GM19395 (cell line): ENCODE measurements at regions not wholly inside any gene's neighbourhood (a gene's known extent, or its start where the extent isn't known, plus 50 kb on each side); places are given as distances from the start of the nearest gene placed in this dataset.
"Not testable (repeated sequence)": the region's sequence is repeated elsewhere in the genome, so short reads cannot be mapped to it uniquely, and the experiment has no call there.

ENCODE experiments used
- ATAC-seq: cut with Tn5 transposase; IDR thresholded peaks from one replicate; pipeline ENCODE4 v1.9.1; 2021; ENCODE audit warnings: mild to moderate bottlenecking, moderate library complexity; ENCODE audit not compliant: unreplicated experiment

GRCh38 chr6:103826209-103826608, 1033.5 kb downstream of the HACE1 start:
- ATAC-seq = no peak

- ATAC-seq = no peak
Measured at GRCh38 chr6:103820148-103820547, 1039.6 kb downstream of the HACE1 start.

- ATAC-seq = no peak
Measured at GRCh38 chr6:103819509-103819908, 1040.2 kb downstream of the HACE1 start.

DNA sequence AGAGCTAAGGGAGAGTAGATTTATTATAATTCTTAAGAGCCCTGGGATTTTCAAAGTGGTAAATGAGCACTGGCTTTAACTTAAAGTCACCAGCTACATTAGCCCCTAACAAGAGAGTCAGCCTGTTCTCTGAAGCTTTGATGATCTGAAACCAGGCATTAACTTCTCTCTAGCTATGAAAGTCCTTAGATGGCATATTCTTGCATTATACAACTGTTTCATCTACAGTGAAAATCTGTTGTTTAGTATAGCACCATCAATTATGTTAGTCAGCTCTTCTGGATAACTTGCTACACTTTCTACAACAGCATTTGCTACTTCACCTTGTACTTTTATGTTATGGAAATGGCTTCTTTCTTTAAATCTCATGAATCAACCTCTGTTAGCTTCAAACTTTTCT, 1046.7 kb downstream of the HACE1 start:
- ATAC-seq = no peak

DNA sequence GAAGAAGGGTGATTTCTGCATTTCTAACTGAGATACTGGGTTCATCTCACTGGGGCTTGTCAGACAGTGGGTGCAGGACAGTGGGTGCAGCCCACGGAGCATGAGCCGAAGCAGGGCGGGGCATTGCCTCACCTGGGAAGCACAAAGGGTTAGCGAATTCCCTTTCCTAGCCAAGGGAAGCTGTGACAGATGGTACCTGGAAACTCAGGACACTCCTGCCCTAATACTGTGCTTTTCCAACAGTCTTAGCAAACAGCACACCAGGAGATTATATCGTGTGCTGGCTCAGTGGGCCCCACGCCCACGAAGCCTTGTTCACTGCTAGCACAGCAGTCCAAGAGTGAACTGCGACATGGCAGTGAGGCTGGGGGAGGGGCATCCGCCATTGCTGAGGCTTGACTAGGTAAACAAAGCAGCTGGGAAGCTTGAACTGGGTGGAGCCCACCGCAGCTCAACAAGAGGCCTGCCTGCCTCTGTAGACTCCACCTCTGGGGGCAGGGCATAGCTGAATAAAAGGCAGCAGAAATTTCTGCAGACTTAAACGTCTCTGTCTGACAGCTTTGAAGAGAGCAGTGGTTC, 1057.7 kb downstream of the HACE1 start:
- ATAC-seq = not testable (repeated sequence)

GRCh38 chr6:103799971-103800670, 1059.6 kb downstream of the HACE1 start:
- ATAC-seq = no peak

DNA sequence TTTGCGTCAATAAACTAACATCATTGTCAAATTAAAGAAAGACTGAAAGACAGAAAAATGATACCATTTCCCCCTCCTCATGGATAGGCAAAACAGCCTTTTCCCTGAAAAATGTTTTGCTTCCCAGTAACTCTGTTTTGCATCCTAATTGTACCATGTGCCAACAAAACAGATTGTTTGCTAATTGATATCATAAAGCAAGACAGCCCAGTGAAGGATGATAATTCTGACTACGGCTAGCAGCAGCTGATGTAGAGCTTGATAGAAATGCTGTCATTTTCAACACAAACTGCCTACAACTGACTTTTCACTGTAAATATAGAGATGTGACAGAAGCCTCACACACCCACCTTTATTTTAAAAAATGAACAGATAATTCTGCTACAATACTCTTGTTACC, 1061.6 kb downstream of the HACE1 start:
- no peak for ATAC-seq

- no peak for ATAC-seq
Measured at GRCh38 chr6:103797738-103798137, 1062.0 kb downstream of the HACE1 start.

GRCh38 chr6:103791458-103791857, 1068.3 kb downstream of the HACE1 start:
- ATAC-seq = no peak

GRCh38 chr6:103784117-103784516, 1075.6 kb downstream of the HACE1 start:
- no peak for ATAC-seq

DNA sequence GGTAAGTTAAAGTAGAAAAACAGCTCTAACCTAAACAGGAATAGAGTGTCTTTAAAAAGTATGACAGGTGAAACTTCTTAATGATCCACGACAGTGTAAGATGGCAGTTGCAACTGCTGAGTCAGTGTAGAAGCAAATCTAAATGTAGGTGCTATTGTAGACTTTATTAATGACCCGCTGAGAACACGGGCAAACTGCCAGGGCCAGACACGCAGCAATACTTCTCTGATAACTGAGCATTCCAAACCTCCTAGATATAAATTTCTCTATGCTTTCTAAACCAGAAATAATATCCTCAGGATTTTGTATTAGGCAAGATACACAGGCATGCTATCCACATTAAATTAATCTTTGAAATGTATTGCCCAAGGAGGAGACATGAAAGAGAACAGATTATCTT, 1076.4 kb downstream of the HACE1 start:
- no peak for ATAC-seq

- no peak for ATAC-seq
Measured at GRCh38 chr6:103769431-103769830, 1090.3 kb downstream of the HACE1 start.

- ATAC-seq = no peak
Measured at GRCh38 chr6:103750603-103751002, 1109.1 kb downstream of the HACE1 start.

- no peak for ATAC-seq
Measured at GRCh38 chr6:103734016-103734415, 1125.7 kb downstream of the HACE1 start.

DNA sequence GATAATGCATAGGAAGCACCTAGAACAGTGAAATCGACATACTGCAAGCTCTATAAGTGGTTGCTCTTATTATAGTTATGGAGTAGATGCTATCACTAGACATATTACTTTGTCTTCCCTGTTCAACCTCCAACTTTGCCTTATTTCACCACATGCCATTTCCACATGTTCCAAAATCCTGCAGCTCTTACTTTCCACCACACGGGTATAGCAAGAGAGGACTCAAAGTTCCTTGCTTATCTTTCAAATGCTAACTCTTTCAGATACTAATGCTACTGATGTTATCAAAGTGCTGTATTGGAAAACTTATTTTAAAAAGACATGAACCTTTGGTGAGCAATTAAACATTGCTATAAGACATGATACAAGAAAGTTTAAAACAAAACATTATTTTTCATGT, 1130.1 kb downstream of the HACE1 start:
- ATAC-seq = no peak

GRCh38 chr6:103723438-103724322, 1136.0 kb downstream of the HACE1 start:
- no peak for ATAC-seq

GRCh38 chr6:103722683-103723082, 1137.0 kb downstream of the HACE1 start:
- no peak for ATAC-seq

- ATAC-seq = no peak
Measured at GRCh38 chr6:103721923-103722322, 1137.8 kb downstream of the HACE1 start.

DNA sequence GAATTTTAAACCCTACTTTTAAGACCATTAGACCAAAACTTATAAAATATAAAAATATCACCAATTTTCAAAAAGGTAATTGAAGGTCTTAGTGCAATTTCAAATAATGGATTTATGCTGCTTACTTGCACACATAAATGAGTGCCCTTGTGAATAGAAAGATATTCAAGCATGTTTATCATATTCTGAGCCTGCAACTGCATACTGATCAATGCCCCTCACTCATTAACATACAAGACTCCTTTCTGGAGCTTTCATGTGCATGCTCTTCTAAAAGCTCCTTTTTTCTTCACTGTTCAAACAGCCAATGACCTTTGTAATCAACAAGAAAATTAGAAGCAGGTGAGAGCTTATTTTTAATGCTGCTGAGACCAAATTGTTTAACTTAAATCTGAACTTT, 1139.3 kb downstream of the HACE1 start:
- ATAC-seq = no peak

- no peak for ATAC-seq
Measured at GRCh38 chr6:103719545-103719944, 1140.2 kb downstream of the HACE1 start.

GRCh38 chr6:103715269-103715668, 1144.5 kb downstream of the HACE1 start:
- ATAC-seq = no peak

GRCh38 chr6:103709236-103709635, 1150.5 kb downstream of the HACE1 start:
- ATAC-seq = not testable (repeated sequence)
